GM19351 (cell line): ENCODE measurements at regions not wholly inside any gene's neighbourhood (a gene's known extent, or its start where the extent isn't known, plus 50 kb on each side); places are given as distances from the start of the nearest gene placed in this dataset.
"Not testable (repeated sequence)": the region's sequence is repeated elsewhere in the genome, so short reads cannot be mapped to it uniquely, and the experiment has no call there.

ENCODE experiments used
- ATAC-seq: cut with Tn5 transposase; IDR thresholded peaks from one replicate; pipeline ENCODE4 v1.9.1; 2021; ENCODE audit warnings: mild to moderate bottlenecking, moderate library complexity; ENCODE audit not compliant: unreplicated experiment

- no peak for ATAC-seq
These were observed 557.8 kb downstream of the SUCLG1 start for GRCh38 chr2:83901317-83901716.

- ATAC-seq, result no peak
These were observed 558.2 kb downstream of the SUCLG1 start for GRCh38 chr2:83900862-83901261.

- ATAC-seq, result no peak
These were observed 559.8 kb downstream of the SUCLG1 start for GRCh38 chr2:83899271-83899670.

- ATAC-seq, result no peak
These were observed 564.1 kb downstream of the SUCLG1 start for GRCh38 chr2:83894976-83895375.

- ATAC-seq, result no peak
These were observed 571.3 kb downstream of the SUCLG1 start for GRCh38 chr2:83887757-83888156.

- ATAC-seq, result no peak
These were observed 580.0 kb downstream of the SUCLG1 start for GRCh38 chr2:83879127-83879526.

GRCh38 chr2:83877261-83877660 is 581.8 kb downstream of the SUCLG1 start:
- ATAC-seq, result not testable (repeated sequence)

GRCh38 chr2:83874712-83875430 is 584.2 kb downstream of the SUCLG1 start:
- no peak for ATAC-seq

GRCh38 chr2:83874066-83874465 is 585.0 kb downstream of the SUCLG1 start:
- no peak for ATAC-seq

GRCh38 chr2:83873110-83873509 is 586.0 kb downstream of the SUCLG1 start:
- ATAC-seq, result no peak

GRCh38 chr2:83866211-83866610 is 592.9 kb downstream of the SUCLG1 start:
- no peak for ATAC-seq

GRCh38 chr2:83862600-83862999 is 596.5 kb downstream of the SUCLG1 start:
- no peak for ATAC-seq

GRCh38 chr2:83860320-83860719 is 598.8 kb downstream of the SUCLG1 start:
- no peak for ATAC-seq

- ATAC-seq, result no peak
These were observed 599.5 kb downstream of the SUCLG1 start for GRCh38 chr2:83859553-83859952.

- no peak for ATAC-seq
These were observed 608.0 kb downstream of the SUCLG1 start for GRCh38 chr2:83851066-83851465.

- ATAC-seq, result no peak
These were observed 608.9 kb downstream of the SUCLG1 start for GRCh38 chr2:83850071-83850725.

GRCh38 chr2:83844490-83844889 is 614.6 kb downstream of the SUCLG1 start:
- ATAC-seq, result no peak

GRCh38 chr2:83842421-83842820 is 616.7 kb downstream of the SUCLG1 start:
- ATAC-seq, result no peak

GRCh38 chr2:83837823-83838222 is 621.3 kb downstream of the SUCLG1 start:
- no peak for ATAC-seq

- no peak for ATAC-seq
These were observed 631.5 kb downstream of the SUCLG1 start for GRCh38 chr2:83827618-83828017.

GRCh38 chr2:83826577-83826976 is 632.5 kb downstream of the SUCLG1 start:
- no peak for ATAC-seq

- ATAC-seq, result no peak
These were observed 635.9 kb downstream of the SUCLG1 start for GRCh38 chr2:83823229-83823628.

- no peak for ATAC-seq
These were observed 641.6 kb downstream of the SUCLG1 start for GRCh38 chr2:83817511-83817910.
